Fibroblast of the conjunctiva (primary cell): ENCODE measurements at regions not wholly inside any gene's neighbourhood (a gene's known extent, or its start where the extent isn't known, plus 50 kb on each side); places are given as distances from the start of the nearest gene placed in this dataset.

Experiments
- DNase-seq: peaks from one replicate; pipeline ENCODE4 v3.0.0-alpha.2; 2010; ENCODE audit warnings: low read depth

- no peak for DNase-seq
These were observed 98.6 kb downstream of the BCL2L11 start for GRCh38 chr2:111219285-111219684.

DNA sequence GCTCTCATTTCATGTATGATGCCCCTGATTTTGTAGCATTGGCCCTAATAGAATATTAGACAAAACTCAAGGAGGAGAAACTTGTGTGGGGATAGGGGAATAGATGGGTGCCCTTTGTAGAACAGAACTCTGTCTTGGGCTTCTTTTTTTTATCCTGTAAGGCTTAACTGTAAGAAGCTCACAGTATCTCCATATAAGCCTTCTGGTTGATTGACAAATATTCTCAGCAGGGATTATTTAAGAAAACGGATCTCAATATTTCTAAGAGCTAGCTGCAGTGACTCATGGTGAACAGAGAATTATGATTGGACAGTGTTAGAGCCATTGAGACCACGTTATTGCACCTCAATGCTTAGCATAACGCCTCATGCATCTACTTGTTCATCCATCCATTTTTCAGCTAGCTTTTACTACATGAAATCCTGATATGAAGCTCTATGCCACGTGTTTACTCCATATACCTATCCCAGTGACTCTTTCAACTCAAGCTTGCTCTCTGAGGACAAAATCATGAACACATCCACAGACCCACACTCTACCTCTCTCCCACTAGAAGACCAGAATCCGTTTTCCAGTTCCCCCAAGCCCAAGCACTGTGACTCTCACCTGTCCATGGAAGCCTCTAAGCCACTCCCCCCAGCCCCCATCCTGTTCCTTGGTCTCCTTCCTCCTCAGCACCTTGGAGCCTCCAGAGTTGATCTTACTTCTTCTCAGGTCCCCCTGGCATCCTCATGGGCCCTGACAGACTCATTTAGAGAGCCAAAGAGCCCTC lies 99.2 kb downstream of the BCL2L11 start:
- no peak for DNase-seq

- no peak for DNase-seq
These were observed 100.2 kb downstream of the BCL2L11 start for GRCh38 chr2:111220962-111221361.

- no peak for DNase-seq
These were observed 101.0 kb downstream of the BCL2L11 start for GRCh38 chr2:111221701-111222100.

- DNase-seq = no peak
These were observed 101.6 kb downstream of the BCL2L11 start for GRCh38 chr2:111222204-111222866.

- DNase-seq = no peak
These were observed 105.1 kb downstream of the BCL2L11 start for GRCh38 chr2:111225856-111226255.

DNA sequence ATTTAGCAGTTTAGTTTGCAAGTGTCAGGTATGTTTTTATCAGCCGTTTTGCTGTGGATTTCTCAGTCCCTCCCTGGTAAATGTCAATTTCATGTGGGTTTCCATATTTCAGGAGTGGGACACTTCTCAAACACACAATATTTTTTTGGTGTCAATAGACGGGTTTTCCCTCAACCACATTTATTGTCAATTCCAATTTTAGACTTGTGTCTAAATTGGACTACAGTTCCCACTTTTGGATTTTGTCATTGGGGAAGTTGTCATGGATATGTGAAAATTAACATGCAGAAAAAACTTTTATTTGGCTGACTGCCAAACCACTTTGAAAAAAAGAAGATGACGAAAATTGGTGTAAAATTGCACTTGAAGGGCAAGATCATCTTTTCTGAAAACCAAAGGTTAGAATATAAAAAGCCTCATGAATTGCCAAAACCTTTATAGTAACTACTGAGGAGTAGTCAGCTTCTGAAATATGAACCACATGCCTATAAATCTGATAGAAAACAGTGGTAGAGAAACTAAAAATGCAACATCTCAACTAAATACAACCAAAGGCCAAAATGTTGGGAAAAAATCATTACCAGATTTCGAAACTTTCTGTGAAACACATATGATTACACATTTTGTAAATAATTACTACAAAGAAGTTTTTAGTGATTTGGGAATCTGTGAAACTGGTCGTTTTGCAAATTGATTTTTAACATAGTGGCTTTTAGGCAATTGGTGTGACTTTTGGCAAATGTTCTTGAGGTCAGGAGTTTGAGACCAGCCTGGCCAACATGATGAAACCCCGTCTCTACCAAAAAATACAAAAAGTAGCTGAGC lies 106.4 kb downstream of the BCL2L11 start:
- peak; percentile 32 for DNase-seq

DNA sequence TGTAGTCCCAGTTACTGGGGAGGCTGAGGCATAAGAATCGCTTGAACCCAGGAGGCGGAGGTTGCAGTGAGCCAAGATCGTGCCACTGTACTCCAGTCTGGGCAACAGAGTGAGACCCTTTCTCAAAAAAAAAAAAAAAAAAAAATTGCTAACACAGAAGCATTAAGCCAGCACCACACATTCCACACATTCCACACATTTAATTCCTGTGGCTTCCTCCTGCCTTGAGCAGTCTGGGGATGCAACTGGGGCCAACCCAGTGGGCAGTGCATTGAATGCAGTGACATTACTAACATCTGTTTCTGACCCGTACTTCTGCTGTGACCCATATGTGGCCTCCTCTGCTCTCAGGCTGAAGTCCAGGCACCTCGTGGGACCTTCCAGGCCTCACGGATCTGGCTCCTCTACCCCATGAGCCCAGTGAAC lies 107.0 kb downstream of the BCL2L11 start:
- peak; percentile 24 for DNase-seq

- no peak for DNase-seq
These were observed 111.0 kb downstream of the BCL2L11 start for GRCh38 chr2:111231532-111232252.

DNA sequence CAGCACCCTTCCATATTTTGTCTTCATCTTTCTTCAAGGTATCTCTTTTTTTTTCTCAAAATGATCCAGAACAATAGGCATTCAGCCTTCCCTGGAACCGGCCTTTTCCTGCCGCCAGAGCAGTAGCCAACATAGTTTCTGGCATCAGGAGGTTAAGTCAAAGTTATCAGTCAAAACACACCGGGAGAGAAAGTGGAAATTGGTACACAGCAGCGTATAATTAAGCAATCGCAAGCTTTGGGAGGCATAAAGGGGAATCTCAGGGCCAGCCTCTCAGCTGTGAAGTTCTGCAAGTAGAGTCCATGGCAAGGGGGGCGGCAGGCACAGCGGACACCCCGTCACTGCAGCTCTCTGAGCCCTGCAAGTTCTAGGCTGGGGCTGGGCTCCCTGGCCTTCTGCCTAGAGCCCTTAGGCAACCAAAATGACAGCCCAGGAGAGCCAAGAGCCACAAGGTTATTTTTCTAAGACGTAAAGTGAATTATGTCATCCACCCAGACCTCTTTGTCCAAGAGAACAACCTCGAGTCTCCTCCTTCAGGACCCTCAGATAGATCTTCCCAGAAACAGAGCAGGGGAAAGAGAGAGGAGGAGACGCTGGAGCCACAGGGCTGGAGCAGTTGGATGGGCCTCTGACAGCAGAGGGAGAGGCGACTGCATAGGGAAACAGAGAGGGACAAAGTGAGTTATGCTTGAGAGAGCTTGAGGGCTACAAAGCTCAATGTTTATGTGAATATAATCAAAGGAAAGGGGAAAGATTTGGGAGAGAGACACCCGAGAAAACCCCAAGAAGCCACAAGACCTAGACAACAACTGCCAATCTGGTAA lies 114.7 kb downstream of the BCL2L11 start:
- DNase-seq = no peak

DNA sequence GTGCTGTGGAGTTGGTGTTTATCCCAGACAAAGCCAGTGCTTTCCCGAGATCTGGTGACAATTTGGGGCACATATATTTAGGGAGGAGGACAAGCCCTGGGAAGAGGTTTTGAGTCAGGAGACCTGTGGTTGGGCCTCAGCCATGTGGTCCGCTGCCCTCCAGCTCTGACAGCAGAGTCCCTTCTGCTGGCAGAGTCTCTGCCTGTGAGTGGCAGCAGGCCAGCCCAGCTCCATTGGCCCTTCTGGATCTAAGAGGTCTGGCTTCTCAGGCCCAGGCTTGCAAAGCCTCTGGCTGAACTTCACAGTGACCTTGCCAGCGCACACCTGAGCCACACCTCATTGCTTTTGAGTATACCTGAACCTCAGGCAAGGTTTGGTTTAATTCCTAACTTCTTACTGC lies 115.3 kb downstream of the BCL2L11 start:
- DNase-seq = no peak

DNA sequence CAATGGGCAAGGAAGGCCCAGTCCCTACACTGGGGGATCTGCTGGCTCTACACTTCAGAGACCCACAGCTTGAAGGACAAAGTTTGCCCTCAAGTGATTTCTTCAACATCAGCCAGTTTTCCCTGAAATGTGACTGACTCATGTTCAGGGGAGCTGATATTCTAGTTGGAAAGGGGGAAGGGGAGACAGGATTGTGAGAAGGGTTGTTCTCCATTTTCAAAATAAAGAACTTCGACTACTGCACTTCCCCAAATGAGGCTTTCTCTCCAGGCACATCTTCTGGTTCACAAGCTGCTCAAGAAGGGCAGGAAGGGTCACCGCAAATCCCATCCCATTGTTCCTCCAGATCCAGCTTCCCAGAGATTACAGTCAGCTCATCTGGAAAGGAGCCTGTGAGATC lies 117.6 kb downstream of the BCL2L11 start:
- no peak for DNase-seq

DNA sequence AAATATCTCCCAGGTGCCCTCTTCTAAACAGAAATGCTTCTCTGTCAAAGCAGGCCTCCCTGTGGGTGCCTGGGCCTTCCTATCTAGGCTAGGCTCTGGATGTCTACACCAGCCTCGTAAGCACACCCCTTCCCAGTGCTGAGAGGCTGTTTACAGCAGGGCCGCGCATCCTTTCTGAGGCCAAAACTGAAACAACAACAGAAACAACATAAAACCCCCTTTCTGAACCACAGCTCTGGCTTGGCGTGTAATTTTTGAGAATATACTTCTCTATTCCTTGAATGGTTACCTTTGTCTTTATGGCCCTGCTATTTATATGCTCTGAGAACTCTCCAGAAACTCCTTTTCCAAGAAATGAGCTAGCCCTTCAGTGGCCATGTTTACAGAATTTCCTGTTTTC lies 118.4 kb downstream of the BCL2L11 start:
- no peak for DNase-seq

- DNase-seq = no peak
These were observed 119.0 kb downstream of the BCL2L11 start for GRCh38 chr2:111239581-111240249.

- no peak for DNase-seq
These were observed 122.6 kb downstream of the BCL2L11 start for GRCh38 chr2:111243295-111243694.

DNA sequence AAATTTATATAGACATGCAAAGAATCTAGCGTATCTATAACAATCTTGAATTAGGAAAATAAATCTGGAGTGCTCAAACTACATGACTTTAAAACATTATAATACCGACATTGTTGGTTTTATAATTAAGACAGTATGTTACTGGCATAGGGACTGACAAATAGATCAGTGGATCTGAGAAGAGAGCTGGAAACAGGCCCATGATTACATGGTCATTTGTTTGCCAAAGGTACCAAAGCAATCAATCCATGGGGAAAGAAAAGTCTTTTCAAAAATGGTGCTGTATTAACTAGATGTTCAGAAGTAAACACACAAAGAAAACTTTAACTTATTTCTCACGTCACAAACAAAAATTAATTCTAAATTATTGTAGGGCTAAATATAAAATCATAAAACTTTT lies 124.2 kb downstream of the BCL2L11 start:
- no peak for DNase-seq

- DNase-seq = no peak
These were observed 125.9 kb downstream of the BCL2L11 start for GRCh38 chr2:111246620-111247061.

- no peak for DNase-seq
These were observed 126.8 kb downstream of the BCL2L11 start for GRCh38 chr2:111247491-111247890.

GRCh38 chr2:111249806-111250205 lies 129.1 kb downstream of the BCL2L11 start:
- DNase-seq = no peak

DNA sequence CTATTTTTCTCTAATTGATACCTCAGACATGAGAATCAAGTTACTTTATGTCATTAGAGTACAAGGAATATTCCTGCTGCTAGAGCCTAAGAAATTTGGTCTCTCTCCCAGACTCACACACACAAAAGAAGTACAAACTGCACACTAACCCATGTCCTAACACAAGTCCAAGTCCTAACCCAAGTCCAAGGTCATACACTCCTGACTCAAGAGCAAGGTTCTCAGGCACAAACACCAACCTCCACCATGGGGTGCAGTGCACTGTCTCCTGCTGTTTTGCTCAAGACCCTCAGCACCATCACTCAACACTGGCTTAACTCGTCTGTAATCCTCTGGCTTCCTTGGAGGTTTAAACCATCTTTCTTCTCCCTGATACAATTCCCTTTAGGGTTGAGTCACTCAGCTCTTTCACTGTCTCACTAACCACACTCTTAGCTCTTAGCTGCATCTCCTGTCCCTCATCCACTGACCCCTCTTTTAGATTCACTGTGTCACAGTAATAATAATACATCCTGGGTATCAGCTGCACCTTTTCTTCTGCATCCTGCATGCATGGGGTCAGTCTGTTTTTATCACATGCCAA lies 129.8 kb downstream of the BCL2L11 start:
- DNase-seq = no peak
